RWPE1 (cell line): ENCODE measurements at regions not wholly inside any gene's neighbourhood (a gene's known extent, or its start where the extent isn't known, plus 50 kb on each side); places are given as distances from the start of the nearest gene placed in this dataset.

Experiments used
- CTCF ChIA-PET: fragments of 350-600 bp; sonication (Branson Sonifier 250); formaldehyde crosslinking; extraction: SDS; loops from one replicate; lab custom pipeline; 2021; lab: Yijun Ruan, JAX
- POLR2A ChIA-PET: fragments of 400-600 bp; formaldehyde crosslinking; extraction: SDS; loops from one replicate; lab custom pipeline; 2020; ENCODE audit warnings: antibody characterized with exemption; ENCODE audit not compliant: low non-redundant PET; lab: Yijun Ruan, JAX
- DNase-seq: peaks from one replicate; pipeline ENCODE4 v3.0.0; 2012; ENCODE audit warnings: low spot score
- H3K27ac ChIP-seq: fragments of 450-650 bp; 2 replicates; pipeline ENCODE4 v1.5.1; 2017
- CTCF ChIP-seq: fragments of 450-650 bp; conservative IDR thresholded peaks from 2 replicates; pipeline ENCODE4 v1.5.1; 2017; ENCODE audit warnings: low read depth, mild to moderate bottlenecking

- CTCF ChIA-PET: interaction anchor here (0.6 kb wide), 1 partner anchor 423 kb away, joined by 3 read pairs; no protein-coding TSS in a partner anchor
- H3K27ac ChIP-seq: no peak overlapping the region
- TF ChIP-seq CTCF: no peak
- POLR2A ChIA-PET: no interaction called here
- DNase-seq: peak; percentile 82
Observed at GRCh38 chr6:12578751-12579150, 137.8 kb upstream of the PHACTR1 start.

GRCh38 chr6:12580290-12580689 lies 136.3 kb upstream of the PHACTR1 start:
- ChIA-PET POLR2A (no interaction called here), CTCF (interaction anchor here (0.6 to 0.9 kb wide), 2 partner anchors 22 to 346 kb away, joined by 3 to 4 read pairs; no protein-coding TSS in a partner anchor)
- TF ChIP-seq CTCF: no peak
- H3K27ac ChIP-seq: no peak overlapping the region
- DNase-seq: no peak

GRCh38 chr6:12582421-12583110 lies 134.0 kb upstream of the PHACTR1 start:
- TF ChIP-seq CTCF: no peak
- ChIA-PET CTCF (no interaction called here), POLR2A (no interaction called here)

GRCh38 chr6:12584631-12585405 lies 131.7 kb upstream of the PHACTR1 start:
- no peak for DNase-seq
- H3K27ac ChIP-seq: no peak overlapping the region
- TF ChIP-seq CTCF: no peak
- CTCF ChIA-PET: interaction anchor here (0.5 to 1.1 kb wide), 3 partner anchors 11 to 20 kb away, joined by 3 to 5 read pairs (median 3); no protein-coding TSS in a partner anchor
- POLR2A ChIA-PET: no interaction called here

More at GRCh38 chr6:12582421-12583110, 134.0 kb upstream of the PHACTR1 start:
- H3K27ac ChIP-seq: no peak overlapping the region
- no peak for DNase-seq

- CTCF ChIA-PET: interaction anchor here (0.5 to 1.1 kb wide), 2 partner anchors 14 to 19 kb away, joined by 3 read pairs; no protein-coding TSS in a partner anchor
- POLR2A ChIA-PET: no interaction called here
- no peak for DNase-seq
- TF ChIP-seq CTCF: no peak
- H3K27ac ChIP-seq: no peak overlapping the region
Observed at GRCh38 chr6:12585497-12585958, 131.0 kb upstream of the PHACTR1 start.

- CTCF ChIA-PET: no interaction called here
Observed at GRCh38 chr6:12586721-12587480, 129.7 kb upstream of the PHACTR1 start.

More at GRCh38 chr6:12586721-12587480, 129.7 kb upstream of the PHACTR1 start:
- no peak for TF ChIP-seq CTCF
- POLR2A ChIA-PET: no interaction called here
- DNase-seq: no peak
- no peak overlapping the region for H3K27ac ChIP-seq
